ENCODE measurements at regions not wholly inside any gene's neighbourhood (a gene's known extent, or its start where the extent isn't known, plus 50 kb on each side); places are given as distances from the start of the nearest gene placed in this dataset.

DNA sequence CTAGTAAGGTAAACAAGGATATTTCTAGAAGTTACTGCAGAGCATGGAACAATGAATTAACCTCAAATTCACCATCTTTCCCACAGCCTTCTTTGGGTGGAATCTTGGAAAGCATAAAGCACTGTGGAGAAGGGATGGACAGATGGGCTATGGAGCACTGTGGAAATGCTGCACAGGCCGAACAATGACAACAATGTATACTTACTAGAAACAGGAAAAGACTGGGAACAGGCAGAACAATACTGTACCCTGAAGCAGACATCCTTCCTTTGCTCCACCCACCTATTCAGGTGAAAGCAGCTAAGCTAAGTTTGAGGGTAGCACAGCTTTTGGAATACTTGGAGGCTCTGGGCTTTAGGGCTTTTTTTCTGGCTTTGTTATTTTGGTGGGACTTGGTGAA is 250.6 kb upstream of the KLF8 start:
- 75% methylated on average over 1 of the region's 1 CpG for WGBS (ENCODE audit: low lambda C conversion rate, missing lambda C conversion rate)
- no peak for DNase-seq (ENCODE audit: low spot score)
- no peak overlapping the region for H2AFZ ChIP-seq
- no peaks in the 10 kb centered on the region for H3K79me2 ChIP-seq
- H3K36me3 ChIP-seq (replicated peaks; ENCODE audit: insufficient read depth, low read depth) = no peaks in the 10 kb centered on the region
- H3K4me2 ChIP-seq = no peak overlapping the region
- no peaks in the 10 kb centered on the region for H3K4me1 ChIP-seq (ENCODE audit: insufficient read depth)
- H3K9me3 ChIP-seq (ENCODE audit: low read depth) = peaks cover 5% of the 10 kb centered on the region
- no peaks in the 10 kb centered on the region for H4K20me1 ChIP-seq (ENCODE audit: insufficient read depth, poor library complexity, severe bottlenecking)
- no peaks in the 10 kb centered on the region for H3K27me3 ChIP-seq
- no peak overlapping the region for H3K4me3 ChIP-seq
- no peak overlapping the region for H3K27ac ChIP-seq
- H3K9me2 ChIP-seq (replicated peaks; ENCODE audit: insufficient read depth) = no peaks in the 10 kb centered on the region
- TF ChIP-seq EZH2 (IDR thresholded peaks at IDR 0.05; ENCODE audit: borderline replicate concordance) = no peak
- TF ChIP-seq, protein P1, sequence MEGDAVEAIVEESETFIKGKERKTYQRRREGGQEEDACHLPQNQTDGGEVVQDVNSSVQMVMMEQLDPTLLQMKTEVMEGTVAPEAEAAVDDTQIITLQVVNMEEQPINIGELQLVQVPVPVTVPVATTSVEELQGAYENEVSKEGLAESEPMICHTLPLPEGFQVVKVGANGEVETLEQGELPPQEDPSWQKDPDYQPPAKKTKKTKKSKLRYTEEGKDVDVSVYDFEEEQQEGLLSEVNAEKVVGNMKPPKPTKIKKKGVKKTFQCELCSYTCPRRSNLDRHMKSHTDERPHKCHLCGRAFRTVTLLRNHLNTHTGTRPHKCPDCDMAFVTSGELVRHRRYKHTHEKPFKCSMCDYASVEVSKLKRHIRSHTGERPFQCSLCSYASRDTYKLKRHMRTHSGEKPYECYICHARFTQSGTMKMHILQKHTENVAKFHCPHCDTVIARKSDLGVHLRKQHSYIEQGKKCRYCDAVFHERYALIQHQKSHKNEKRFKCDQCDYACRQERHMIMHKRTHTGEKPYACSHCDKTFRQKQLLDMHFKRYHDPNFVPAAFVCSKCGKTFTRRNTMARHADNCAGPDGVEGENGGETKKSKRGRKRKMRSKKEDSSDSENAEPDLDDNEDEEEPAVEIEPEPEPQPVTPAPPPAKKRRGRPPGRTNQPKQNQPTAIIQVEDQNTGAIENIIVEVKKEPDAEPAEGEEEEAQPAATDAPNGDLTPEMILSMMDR (IDR thresholded peaks at IDR 0.05; ENCODE audit: poor library complexity) = no peak
- TF ChIP-seq EZH2phosphoT487 (IDR thresholded peaks at IDR 0.05; ENCODE audit: low read depth, severe bottlenecking, unreplicated experiment) = no peak

DNA sequence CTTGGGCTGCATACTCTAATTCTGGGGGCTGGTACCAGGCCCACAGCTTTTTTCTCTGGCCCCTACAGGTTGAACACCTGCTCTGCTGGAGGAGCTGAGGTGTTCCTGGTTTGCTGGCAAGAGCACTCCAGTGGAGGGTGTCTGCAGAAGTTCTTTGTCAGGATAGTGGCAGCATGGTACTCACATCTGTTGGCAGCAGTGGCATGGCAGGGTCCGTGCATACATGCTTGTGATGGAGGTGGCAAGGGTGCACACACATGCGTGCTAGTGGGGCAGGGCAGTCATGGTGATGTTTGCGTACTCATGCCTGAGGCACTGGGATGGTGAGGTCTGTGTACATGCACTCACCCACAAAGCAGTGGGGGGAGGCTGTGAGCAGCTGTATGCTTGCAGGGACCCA is 235.5 kb upstream of the KLF8 start:
- 60% methylated on average over 3 of the region's 3 CpGs for WGBS (ENCODE audit: low lambda C conversion rate, missing lambda C conversion rate)
- no peak for DNase-seq (ENCODE audit: low spot score)
- Histone ChIP-seq H3K4me1 (ENCODE audit: insufficient read depth) (no peaks in the 10 kb centered on the region), H3K27me3 (no peaks in the 10 kb centered on the region), H3K4me2 (no peak overlapping the region), H3K9me3 (ENCODE audit: low read depth) (no peaks in the 10 kb centered on the region), H3K4me3 (no peak overlapping the region), H2AFZ (no peak overlapping the region), H4K20me1 (ENCODE audit: insufficient read depth, poor library complexity, severe bottlenecking) (no peaks in the 10 kb centered on the region), H3K9me2 (replicated peaks; ENCODE audit: insufficient read depth) (no peaks in the 10 kb centered on the region), H3K27ac (no peak overlapping the region), H3K79me2 (no peaks in the 10 kb centered on the region), H3K36me3 (replicated peaks; ENCODE audit: insufficient read depth, low read depth) (no peaks in the 10 kb centered on the region)
- no peak for TF ChIP-seq EZH2 (IDR thresholded peaks at IDR 0.05; ENCODE audit: borderline replicate concordance)
- TF ChIP-seq EZH2phosphoT487 (IDR thresholded peaks at IDR 0.05; ENCODE audit: low read depth, severe bottlenecking, unreplicated experiment) = no peak

DNA sequence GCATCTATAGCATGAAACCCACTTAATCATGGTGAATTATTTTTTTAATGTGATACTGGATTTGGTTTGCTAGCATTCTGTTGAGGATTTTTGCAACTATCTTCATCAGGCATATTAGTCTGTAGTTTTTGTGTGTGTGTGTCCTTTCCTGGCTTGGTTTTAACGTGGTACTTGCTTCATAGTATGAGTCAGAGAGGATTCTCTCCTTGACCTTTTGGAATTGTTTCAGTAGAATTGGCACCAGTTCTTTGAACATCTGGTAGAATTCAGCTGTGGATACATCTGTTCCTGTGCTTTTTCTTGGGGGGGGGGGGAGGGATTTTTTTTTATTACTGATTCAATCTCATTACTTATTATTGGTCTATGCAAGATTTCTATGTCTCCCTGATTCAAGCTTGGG is 232.0 kb upstream of the KLF8 start:
- no peaks in the 10 kb centered on the region for H3K36me3 ChIP-seq (replicated peaks; ENCODE audit: insufficient read depth, low read depth)
- no peaks in the 10 kb centered on the region for H4K20me1 ChIP-seq (ENCODE audit: insufficient read depth, poor library complexity, severe bottlenecking)
- no peak overlapping the region for H2AFZ ChIP-seq
- no peak overlapping the region for H3K4me2 ChIP-seq
- no peaks in the 10 kb centered on the region for H3K4me1 ChIP-seq (ENCODE audit: insufficient read depth)
- TF ChIP-seq EZH2 (IDR thresholded peaks at IDR 0.05; ENCODE audit: borderline replicate concordance) = no peak
- TF ChIP-seq EZH2phosphoT487 (IDR thresholded peaks at IDR 0.05; ENCODE audit: low read depth, severe bottlenecking, unreplicated experiment) = no peak
- TF ChIP-seq, protein P1 (IDR thresholded peaks at IDR 0.05; ENCODE audit: poor library complexity) = no peak
- DNase-seq (ENCODE audit: low spot score) = no peak
- no peaks in the 10 kb centered on the region for H3K27me3 ChIP-seq
- H3K4me3 ChIP-seq = no peak overlapping the region
- 35% methylated on average over 1 of the region's 1 CpG for WGBS (ENCODE audit: low lambda C conversion rate, missing lambda C conversion rate)
- H3K9me2 ChIP-seq (replicated peaks; ENCODE audit: insufficient read depth) = no peaks in the 10 kb centered on the region
- no peaks in the 10 kb centered on the region for H3K79me2 ChIP-seq
- H3K27ac ChIP-seq = no peak overlapping the region
- H3K9me3 ChIP-seq (ENCODE audit: low read depth) = no peaks in the 10 kb centered on the region

DNA sequence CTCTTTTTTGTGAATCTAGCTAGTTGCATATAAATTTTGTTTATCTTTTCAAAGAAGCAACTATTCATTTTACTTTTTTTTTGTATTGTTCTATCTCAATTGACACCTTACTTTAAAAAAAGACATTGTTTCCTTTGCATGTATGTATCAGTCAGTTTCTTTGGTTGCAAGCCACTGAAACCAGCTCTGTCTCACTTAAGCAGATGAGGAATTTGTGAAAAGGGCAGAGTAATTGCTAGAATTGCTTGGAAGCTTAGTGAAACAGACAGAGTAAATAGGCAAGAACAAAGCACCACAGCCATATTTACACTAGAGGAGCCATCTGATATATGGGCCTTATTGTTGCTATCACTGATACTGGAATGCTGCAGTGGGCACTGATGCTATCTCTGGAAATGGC is 231.4 kb upstream of the KLF8 start:
- H3K27ac ChIP-seq = no peak overlapping the region
- no peak overlapping the region for H2AFZ ChIP-seq
- no peaks in the 10 kb centered on the region for H3K9me3 ChIP-seq (ENCODE audit: low read depth)
- no peaks in the 10 kb centered on the region for H3K79me2 ChIP-seq
- no peak overlapping the region for H3K4me3 ChIP-seq
- no peaks in the 10 kb centered on the region for H3K36me3 ChIP-seq (replicated peaks; ENCODE audit: insufficient read depth, low read depth)
- H3K4me2 ChIP-seq = no peak overlapping the region
- H3K4me1 ChIP-seq (ENCODE audit: insufficient read depth) = no peaks in the 10 kb centered on the region
- DNase-seq (ENCODE audit: low spot score) = no peak
- H4K20me1 ChIP-seq (ENCODE audit: insufficient read depth, poor library complexity, severe bottlenecking) = no peaks in the 10 kb centered on the region
- no peaks in the 10 kb centered on the region for H3K9me2 ChIP-seq (replicated peaks; ENCODE audit: insufficient read depth)
- TF ChIP-seq EZH2 (IDR thresholded peaks at IDR 0.05; ENCODE audit: borderline replicate concordance) (no peak), EZH2phosphoT487 (IDR thresholded peaks at IDR 0.05; ENCODE audit: low read depth, severe bottlenecking, unreplicated experiment) (no peak)
- TF ChIP-seq, protein P1 (IDR thresholded peaks at IDR 0.05; ENCODE audit: poor library complexity) = no peak
- H3K27me3 ChIP-seq = no peaks in the 10 kb centered on the region
